Tibial nerve (tissue), 4 donors: ENCODE measurements at regions not wholly inside any gene's neighbourhood (a gene's known extent, or its start where the extent isn't known, plus 50 kb on each side); places are given as distances from the start of the nearest gene placed in this dataset.

Source experiments
- DNase-seq, 2 donors: peaks; one replicate each; pipeline ENCODE4 v3.0.0-alpha.2; 2019; ENCODE audit warnings: low spot score in 2 of 2
- H3K27ac ChIP-seq, 4 donors: fragments of 200-600 bp; sonication (generic) in 3 of 4; one replicate each; pipeline ENCODE4 v1.5.1; 2017 to 2019; ENCODE audit warnings: mild to moderate bottlenecking in 1 of 4
- H3K27me3 ChIP-seq, 2 donors: fragments of 200-600 bp; sonication (generic) in 1 of 2; one replicate each; pipeline versions ENCODE4 v1.5.1 to v1.6.0; 2017 to 2019
- H3K36me3 ChIP-seq, 3 donors: fragments of 200-600 bp; sonication (generic); one replicate each; pipeline ENCODE4 v1.5.1; 2018 to 2019
- H3K4me1 ChIP-seq, 4 donors: fragments of 200-600 bp; sonication (generic) in 3 of 4; one replicate each; pipeline ENCODE4 v1.5.1; 2017 to 2019
- H3K4me3 ChIP-seq, 4 donors: fragments of 200-600 bp; sonication (generic) in 3 of 4; one replicate each; pipeline ENCODE4 v1.5.1; 2017 to 2019; ENCODE audit warnings: mild to moderate bottlenecking in 1 of 4, moderate library complexity in 1 of 4
- H3K9me3 ChIP-seq, 4 donors: fragments of 200-600 bp; sonication (generic) in 3 of 4; one replicate each; pipeline ENCODE4 v1.5.1; 2017 to 2019
- CTCF ChIP-seq, 5 experiments: fragments of 200-600 bp in 3 of 5; fragments of 450-650 bp in 2 of 5; sonication (generic) in 3 of 5; IDR thresholded peaks; one replicate each; pipeline ENCODE4 v1.5.1; 2016 to 2019; ENCODE audit warnings: antibody characterized with exemption in 5 of 5, mild to moderate bottlenecking in 3 of 5, moderate library complexity in 2 of 5
- EP300 ChIP-seq, 2 donors: sonication (generic); formaldehyde crosslinking; IDR thresholded peaks; one replicate each; pipeline ENCODE4 v1.6.1; 2017; ENCODE audit warnings: antibody characterized with exemption in 2 of 2, mild to moderate bottlenecking in 1 of 2
- POLR2A ChIP-seq, 2 donors: fragments of 450-650 bp; IDR thresholded peaks; one replicate each; pipeline ENCODE4 v1.6.1; 2017; ENCODE audit warnings: antibody characterized with exemption in 2 of 2, mild to moderate bottlenecking in 2 of 2, moderate library complexity in 2 of 2
- WGBS, 2 donors: methylation state at CpG; one replicate each; pipeline ENCODE4 v1.1.5; 2018; 5-methylcytosine and 5-hydroxymethylcytosine counted together

GRCh38 chr4:117203231-117203630 lies 117.9 kb upstream of the TRAM1L1 start:
- WGBS, 2 donors = 86 to 95% methylated on average over 1 of the region's 1 CpG
- Histone ChIP-seq H3K4me3 (no peak overlapping the region), H3K27ac (no peak overlapping the region), H3K4me1 (no peaks in the 10 kb centered on the region), H3K27me3 (no peaks in the 10 kb centered on the region), H3K36me3 (no peaks in the 10 kb centered on the region), H3K9me3 (peaks cover 0 to 5% (median 0%) of the 10 kb centered on the region in 4 donors)
- no peak for DNase-seq
- TF ChIP-seq EP300 (IDR thresholded peaks at IDR 0.05) = no peak
- TF ChIP-seq CTCF (IDR thresholded peaks at IDR 0.05) = no peak
- no peak for TF ChIP-seq POLR2A (IDR thresholded peaks at IDR 0.05)

GRCh38 chr4:117210551-117210950 lies 125.2 kb upstream of the TRAM1L1 start:
- Histone ChIP-seq H3K4me1 (no peaks in the 10 kb centered on the region), H3K9me3 (no peaks in the 10 kb centered on the region), H3K27me3 (no peaks in the 10 kb centered on the region), H3K4me3 (no peak overlapping the region), H3K27ac (no peak overlapping the region), H3K36me3 (no peaks in the 10 kb centered on the region)
- no peak for TF ChIP-seq POLR2A (IDR thresholded peaks at IDR 0.05)
- TF ChIP-seq CTCF (IDR thresholded peaks at IDR 0.05) = no peak
- TF ChIP-seq EP300 (IDR thresholded peaks at IDR 0.05) = no peak
- WGBS, 2 donors = 97 to 100% methylated on average over 1 of the region's 1 CpG
- DNase-seq = no peak

GRCh38 chr4:117224256-117224655 lies 138.9 kb upstream of the TRAM1L1 start:
- H3K4me1 ChIP-seq = no peaks in the 10 kb centered on the region
- H3K36me3 ChIP-seq = no peaks in the 10 kb centered on the region
- H3K27ac ChIP-seq = no peak overlapping the region
- H3K9me3 ChIP-seq = no peaks in the 10 kb centered on the region
- H3K27me3 ChIP-seq = no peaks in the 10 kb centered on the region
- TF ChIP-seq POLR2A (IDR thresholded peaks at IDR 0.05) = no peak
- TF ChIP-seq CTCF (IDR thresholded peaks at IDR 0.05) = no peak
- no peak for TF ChIP-seq EP300 (IDR thresholded peaks at IDR 0.05)
- 76 to 81% methylated on average over 5 of the region's 5 CpGs for WGBS, 2 donors
- no peak overlapping the region for H3K4me3 ChIP-seq
- DNase-seq = no peak

GRCh38 chr4:117225471-117225870 lies 140.1 kb upstream of the TRAM1L1 start:
- H3K36me3 ChIP-seq = no peaks in the 10 kb centered on the region
- no peaks in the 10 kb centered on the region for H3K27me3 ChIP-seq
- no peaks in the 10 kb centered on the region for H3K9me3 ChIP-seq
- DNase-seq = no peak
- H3K4me3 ChIP-seq = no peak overlapping the region
- no peaks in the 10 kb centered on the region for H3K4me1 ChIP-seq
- no peak for TF ChIP-seq POLR2A (IDR thresholded peaks at IDR 0.05)
- no peak for TF ChIP-seq EP300 (IDR thresholded peaks at IDR 0.05)
- TF ChIP-seq CTCF (IDR thresholded peaks at IDR 0.05) = no peak
- H3K27ac ChIP-seq = no peak overlapping the region
- 17 to 18% methylated on average over 3 of the region's 3 CpGs for WGBS, 2 donors

- no peak overlapping the region for H3K27ac ChIP-seq
- no peaks in the 10 kb centered on the region for H3K36me3 ChIP-seq
- no peaks in the 10 kb centered on the region for H3K4me1 ChIP-seq
- TF ChIP-seq CTCF (IDR thresholded peaks at IDR 0.05) = no peak
- no peak for TF ChIP-seq POLR2A (IDR thresholded peaks at IDR 0.05)
- no peak for TF ChIP-seq EP300 (IDR thresholded peaks at IDR 0.05)
- no peaks in the 10 kb centered on the region for H3K27me3 ChIP-seq
- no peak overlapping the region for H3K4me3 ChIP-seq
- DNase-seq = no peak
- H3K9me3 ChIP-seq = no peaks in the 10 kb centered on the region
- 41 to 66% methylated on average over 1 of the region's 1 CpG for WGBS, 2 donors
Measured at GRCh38 chr4:117227925-117228324, 142.5 kb upstream of the TRAM1L1 start.
